SK-N-SH (cell line): ENCODE measurements at regions not wholly inside any gene's neighbourhood (a gene's known extent, or its start where the extent isn't known, plus 50 kb on each side); places are given as distances from the start of the nearest gene placed in this dataset.

Experiments
- CTCF ChIA-PET: fragments of 300-600, 350-600 bp; formaldehyde crosslinking; extraction: SDS; loops from one replicate; lab custom pipeline; 2021; lab: Yijun Ruan, JAX
- POLR2A ChIA-PET: fragments of 350-600 bp; sonication (Branson Sonifier 250); formaldehyde crosslinking; extraction: SDS; loops from one replicate; lab custom pipeline; 2020; ENCODE audit warnings: antibody characterized with exemption, inconsistent platforms; lab: Yijun Ruan, JAX
- DNase-seq: peaks from one replicate; pipeline ENCODE4 v3.0.0; 2012
- H2AFZ ChIP-seq: fragments of 200-600 bp; sonication (generic); 2 replicates; pipeline ENCODE4 v1.8.1; 2016; ENCODE audit warnings: antibody characterized with exemption, mild to moderate bottlenecking, low read depth
- H3F3A ChIP-seq: fragments of 200-600 bp; sonication (generic); replicated peaks from 2 replicates; pipeline ENCODE3; 2016; ENCODE audit warnings: antibody characterized with exemption, mild to moderate bottlenecking; ENCODE audit not compliant: insufficient read depth
- H3K27ac ChIP-seq, 2 experiments: fragments of 200-500 bp in 1 of 2; fragments of 200-600 bp in 1 of 2; sonication (Bioruptor generic) in 1 of 2; sonication (generic), shearing (Covaris generic) in 1 of 2; 2 replicates each; pipeline versions ENCODE4 v1.5.1 to v1.6.1; 2014 to 2016; ENCODE audit warnings: low read depth in 2 of 2, inconsistent platforms in 1 of 2, low read length in 1 of 2, mild to moderate bottlenecking in 1 of 2, mixed read lengths in 1 of 2
- H3K27me3 ChIP-seq: fragments of 200-600 bp; sonication (generic), shearing (Covaris generic); 2 replicates; pipeline ENCODE4 v1.6.1; 2016; ENCODE audit warnings: mixed run types; ENCODE audit not compliant: insufficient read depth
- H3K36me3 ChIP-seq, 2 experiments: fragments of 200-500 bp in 1 of 2; fragments of 200-600 bp in 1 of 2; sonication (Bioruptor generic) in 1 of 2; sonication (generic) in 1 of 2; replicated peaks in 1 of 2; 2 replicates each; pipeline versions ENCODE3 to v1.5.1; 2014 to 2016; ENCODE audit warnings: low read length in 1 of 2, mild to moderate bottlenecking in 1 of 2; ENCODE audit not compliant: insufficient read depth in 2 of 2, control insufficient read depth in 1 of 2
- H3K4me1 ChIP-seq, 2 experiments: fragments of 200-500 bp in 1 of 2; fragments of 200-600 bp in 1 of 2; sonication (Bioruptor generic) in 1 of 2; sonication (generic), shearing (Covaris generic) in 1 of 2; 2 replicates each; pipeline versions ENCODE4 v1.5.1 to v1.6.1; 2014 to 2016; ENCODE audit warnings: low read depth in 1 of 2, low read length in 1 of 2, mixed run types in 1 of 2; ENCODE audit not compliant: insufficient read depth in 2 of 2, control insufficient read depth in 1 of 2
- H3K4me2 ChIP-seq: fragments of 200-600 bp; sonication (generic), shearing (Covaris generic); 2 replicates; pipeline ENCODE4 v1.6.1; 2017; ENCODE audit warnings: mixed run types
- H3K4me3 ChIP-seq, 2 experiments: fragments of 200-500 bp in 1 of 2; fragments of 200-600 bp in 1 of 2; sonication (Bioruptor generic) in 1 of 2; sonication (generic), shearing (Covaris generic) in 1 of 2; 2 replicates each; pipeline versions ENCODE4 v1.5.1 to v1.8.1; 2014 to 2016; ENCODE audit warnings: low read depth in 2 of 2, inconsistent platforms in 1 of 2, low read length in 1 of 2, mild to moderate bottlenecking in 1 of 2, mixed read lengths in 1 of 2, moderate library complexity in 1 of 2
- H3K79me2 ChIP-seq: fragments of 200-600 bp; sonication (generic); 2 replicates; pipeline ENCODE4 v1.8.1; 2017; ENCODE audit warnings: mild to moderate bottlenecking; ENCODE audit not compliant: insufficient read depth
- H3K9ac ChIP-seq: fragments of 200-600 bp; sonication (generic); 2 replicates; pipeline ENCODE4 v1.6.1; 2017; ENCODE audit warnings: mixed run types
- H3K9me2 ChIP-seq: fragments of 200-600 bp; sonication (generic); 2 replicates; pipeline ENCODE4 v1.6.1; 2017; ENCODE audit warnings: mixed run types
- H3K9me3 ChIP-seq: fragments of 200-600 bp; sonication (generic); 2 replicates; pipeline ENCODE4 v1.6.1; 2017; ENCODE audit warnings: mixed run types, mild to moderate bottlenecking, moderate library complexity
- H4K20me1 ChIP-seq: fragments of 200-600 bp; sonication (generic); 2 replicates; pipeline ENCODE4 v1.6.1; 2017; ENCODE audit warnings: mild to moderate bottlenecking, mixed run types; ENCODE audit not compliant: insufficient read depth
- CHD2 ChIP-seq: fragments of 150-350 bp; IDR thresholded peaks from 2 replicates; pipeline ENCODE4 v1.6.1; 2018; ENCODE audit warnings: low read length; ENCODE audit not compliant: partially characterized antibody
- ELF1 ChIP-seq: IDR thresholded peaks from 2 replicates; pipeline ENCODE4 v1.4.0; 2012
- EZH2phosphoT487 ChIP-seq: fragments of 200-600 bp; sonication (generic); IDR thresholded peaks from 2 replicates; pipeline ENCODE4 v1.6.1; 2017; ENCODE audit warnings: low read depth, mixed run types, mild to moderate bottlenecking, antibody characterized with exemption, moderate library complexity, borderline replicate concordance
- FOSL2 ChIP-seq: IDR thresholded peaks from 2 replicates; pipeline ENCODE4 v1.4.0; 2012; ENCODE audit warnings: low read depth, mild to moderate bottlenecking, moderate library complexity, borderline replicate concordance
- FOXM1 ChIP-seq: IDR thresholded peaks from 2 replicates; pipeline ENCODE4 v1.4.0; 2012; ENCODE audit warnings: low read depth, mild to moderate bottlenecking
- GABPA ChIP-seq: IDR thresholded peaks from 2 replicates; pipeline ENCODE4 v1.4.0; 2012; ENCODE audit warnings: low read depth, mild to moderate bottlenecking
- JUND ChIP-seq: IDR thresholded peaks from 2 replicates; pipeline ENCODE4 v1.4.0; 2012
- MXI1 ChIP-seq: IDR thresholded peaks from 2 replicates; pipeline ENCODE4 v1.6.1; 2012; ENCODE audit warnings: mild to moderate bottlenecking, low read depth, low read length, improper control_type of control experiment
- NFIC ChIP-seq: IDR thresholded peaks from 2 replicates; pipeline ENCODE4 v1.4.0; 2012; ENCODE audit warnings: borderline replicate concordance
- POLR2AphosphoS5 ChIP-seq: IDR thresholded peaks from 2 replicates; pipeline ENCODE4 v1.6.1; 2012; ENCODE audit warnings: low read depth, low read length
- RCOR1 ChIP-seq: fragments of 150-350 bp; IDR thresholded peaks from 2 replicates; pipeline ENCODE4 v1.6.1; 2017; ENCODE audit warnings: antibody characterized with exemption, low read length
- RFX5 ChIP-seq: IDR thresholded peaks from 2 replicates; pipeline ENCODE4 v1.6.1; 2012; ENCODE audit warnings: mild to moderate bottlenecking, improper control_type of control experiment, low read length
- SIN3A ChIP-seq: IDR thresholded peaks from 2 replicates; pipeline ENCODE4 v1.6.1; 2012; ENCODE audit warnings: low read depth, mild to moderate bottlenecking, low read length, moderate library complexity, borderline replicate concordance
- TAF1 ChIP-seq: IDR thresholded peaks from 2 replicates; pipeline ENCODE4 v1.6.1; 2012; ENCODE audit warnings: low read depth, mild to moderate bottlenecking, low read length, moderate library complexity, borderline replicate concordance
- TEAD4 ChIP-seq: IDR thresholded peaks from 2 replicates; pipeline ENCODE4 v1.4.0; 2012; ENCODE audit warnings: mild to moderate bottlenecking, borderline replicate concordance; ENCODE audit not compliant: insufficient read depth
- WGBS: methylation state at CpG from one replicate; pipeline ENCODE4 v1.1.6; 2017; ENCODE audit warnings: low lambda C conversion rate; 5-methylcytosine and 5-hydroxymethylcytosine counted together
- TF ChIP-seq, protein P1 (sequence below): IDR thresholded peaks from 2 replicates; pipeline ENCODE4; 2012
- TF ChIP-seq, protein P2 (sequence below): IDR thresholded peaks from 2 replicates; pipeline ENCODE4 v1.4.0; 2012; ENCODE audit warnings: low read depth, borderline replicate concordance
- TF ChIP-seq, protein P3 (sequence below): fragments of 150-350 bp; IDR thresholded peaks from 2 replicates; pipeline ENCODE4 v1.6.1; 2016; ENCODE audit warnings: mild to moderate bottlenecking, low read depth, low read length
- TF ChIP-seq, protein P4 (sequence below): fragments of 150-350 bp; IDR thresholded peaks from 2 replicates; pipeline ENCODE4 v1.6.1; 2017; ENCODE audit warnings: antibody characterized with exemption, low read length, low read depth, borderline replicate concordance
- TF ChIP-seq, protein P5 (sequence below): IDR thresholded peaks from 2 replicates; pipeline ENCODE4 v1.4.0; 2012; ENCODE audit warnings: low read depth, borderline replicate concordance

DNA sequence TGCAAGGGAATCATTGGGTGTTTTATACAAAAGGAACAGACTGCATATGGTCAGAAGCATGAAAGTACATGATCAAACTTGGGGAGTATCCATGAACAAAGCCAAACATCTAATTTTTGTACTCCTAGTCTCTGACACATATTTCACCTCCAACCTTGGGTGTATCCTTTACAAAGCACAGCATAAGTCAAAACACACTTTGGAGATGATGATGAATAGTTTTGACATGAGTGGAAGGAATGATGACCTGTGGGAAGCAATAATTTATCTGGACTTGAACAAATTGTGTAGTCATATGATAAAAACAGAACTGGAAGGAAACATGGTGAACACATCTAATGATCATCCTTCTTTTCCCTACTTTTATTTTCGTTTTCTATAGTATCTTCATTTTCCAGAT, 108.7 kb upstream of the PLS3 start:
- TF ChIP-seq ELF1: no peak
- TF ChIP-seq FOSL2: no peak
- TF ChIP-seq, protein P1, sequence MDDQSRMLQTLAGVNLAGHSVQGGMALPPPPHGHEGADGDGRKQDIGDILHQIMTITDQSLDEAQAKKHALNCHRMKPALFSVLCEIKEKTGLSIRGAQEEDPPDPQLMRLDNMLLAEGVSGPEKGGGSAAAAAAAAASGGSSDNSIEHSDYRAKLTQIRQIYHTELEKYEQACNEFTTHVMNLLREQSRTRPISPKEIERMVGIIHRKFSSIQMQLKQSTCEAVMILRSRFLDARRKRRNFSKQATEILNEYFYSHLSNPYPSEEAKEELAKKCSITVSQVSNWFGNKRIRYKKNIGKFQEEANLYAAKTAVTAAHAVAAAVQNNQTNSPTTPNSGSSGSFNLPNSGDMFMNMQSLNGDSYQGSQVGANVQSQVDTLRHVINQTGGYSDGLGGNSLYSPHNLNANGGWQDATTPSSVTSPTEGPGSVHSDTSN: no peak
- no peak for TF ChIP-seq TAF1
- TF ChIP-seq MXI1: no peak
- TF ChIP-seq RCOR1: no peak
- no peak for TF ChIP-seq JUND
- no peak for TF ChIP-seq CHD2
- TF ChIP-seq RFX5: no peak
- TF ChIP-seq, protein P2, sequence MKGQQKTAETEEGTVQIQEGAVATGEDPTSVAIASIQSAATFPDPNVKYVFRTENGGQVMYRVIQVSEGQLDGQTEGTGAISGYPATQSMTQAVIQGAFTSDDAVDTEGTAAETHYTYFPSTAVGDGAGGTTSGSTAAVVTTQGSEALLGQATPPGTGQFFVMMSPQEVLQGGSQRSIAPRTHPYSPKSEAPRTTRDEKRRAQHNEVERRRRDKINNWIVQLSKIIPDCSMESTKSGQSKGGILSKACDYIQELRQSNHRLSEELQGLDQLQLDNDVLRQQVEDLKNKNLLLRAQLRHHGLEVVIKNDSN: no peak
- TF ChIP-seq POLR2AphosphoS5: no peak
- no peak overlapping the region for H3K4me2 ChIP-seq
- H3K27ac ChIP-seq: no peak overlapping the region
- POLR2A ChIA-PET: no interaction called here
- no peaks in the 10 kb centered on the region for H3K9me2 ChIP-seq
- no peak overlapping the region for H2AFZ ChIP-seq
- H3K36me3 ChIP-seq: no peaks in the 10 kb centered on the region
- H3K9ac ChIP-seq: no peak overlapping the region
- H3K79me2 ChIP-seq: no peaks in the 10 kb centered on the region
- no peaks in the 10 kb centered on the region for H3F3A ChIP-seq
- H3K4me1 ChIP-seq: no peaks in the 10 kb centered on the region; a peak in 1 of 4 replicates
- H3K27me3 ChIP-seq: no peaks in the 10 kb centered on the region
- H4K20me1 ChIP-seq: no peaks in the 10 kb centered on the region
- CTCF ChIA-PET: no interaction called here
- no peaks in the 10 kb centered on the region for H3K9me3 ChIP-seq
- no peak for DNase-seq
- H3K4me3 ChIP-seq: no peak overlapping the region
- WGBS: 38% methylated on average over 1 of the region's 1 CpG

DNA sequence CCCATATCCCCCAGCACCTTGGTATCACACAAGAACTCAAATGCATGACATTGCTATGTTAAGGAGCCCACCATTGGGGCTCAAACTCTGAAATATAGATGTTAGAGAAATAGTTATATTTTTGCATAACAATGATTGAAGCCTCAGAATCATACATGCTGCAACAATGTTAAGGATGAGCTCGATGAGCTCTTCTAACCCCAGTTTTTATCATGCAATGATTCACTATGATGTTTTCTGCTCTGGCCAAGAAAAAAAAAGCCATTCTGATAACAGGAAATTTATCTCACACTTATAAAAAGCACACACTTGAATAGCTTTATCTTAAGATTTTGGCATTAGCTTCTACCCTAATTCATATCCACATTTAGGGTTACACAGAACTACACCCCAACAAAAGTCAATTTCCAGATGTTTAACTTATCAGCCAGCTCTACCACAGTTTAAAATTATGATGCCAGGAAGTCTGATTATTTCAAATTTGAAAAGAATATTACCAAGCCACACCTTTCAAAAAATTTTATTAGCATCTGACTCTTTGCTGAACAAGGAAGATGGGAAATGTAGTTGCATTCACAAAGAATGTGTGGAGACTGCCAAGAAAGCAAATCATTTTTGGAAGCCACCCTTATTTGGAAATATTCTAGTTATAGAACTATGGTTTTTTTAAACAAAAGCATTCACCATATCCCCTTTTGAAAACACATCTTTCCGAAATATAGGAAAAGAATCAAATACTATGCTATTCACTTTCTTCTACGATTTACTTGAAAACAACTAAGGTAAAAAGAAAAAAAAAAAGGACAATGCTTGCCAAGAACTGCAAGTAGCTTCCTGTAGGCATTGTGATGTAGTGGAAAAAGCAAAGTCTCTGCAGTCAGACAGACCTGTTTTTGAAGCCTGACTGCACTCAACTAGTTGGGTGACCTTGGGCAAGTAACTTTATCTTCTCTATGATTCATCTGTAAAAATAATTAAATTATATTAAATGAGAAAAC, 100.8 kb upstream of the PLS3 start:
- Histone ChIP-seq H3F3A (peaks cover 10% of the 10 kb centered on the region), H3K27me3 (0 out of 2 replicates have a peak, but pooled peaks cover 6% of the 10 kb centered on the region), H3K9ac (no peak overlapping the region), H3K4me3 (no peak overlapping the region), H3K9me2 (no peaks in the 10 kb centered on the region)
- DNase-seq: no peak
- CTCF ChIA-PET: interaction anchor here (1.4 kb wide), 1 partner anchor 9 kb away, joined by 4 read pairs; no protein-coding TSS in a partner anchor
- TF ChIP-seq FOXM1: 0 out of 2 replicates have a peak, but pooled peaks have one; percentile 20
- TF ChIP-seq SIN3A: no peak
- TF ChIP-seq, protein P3, sequence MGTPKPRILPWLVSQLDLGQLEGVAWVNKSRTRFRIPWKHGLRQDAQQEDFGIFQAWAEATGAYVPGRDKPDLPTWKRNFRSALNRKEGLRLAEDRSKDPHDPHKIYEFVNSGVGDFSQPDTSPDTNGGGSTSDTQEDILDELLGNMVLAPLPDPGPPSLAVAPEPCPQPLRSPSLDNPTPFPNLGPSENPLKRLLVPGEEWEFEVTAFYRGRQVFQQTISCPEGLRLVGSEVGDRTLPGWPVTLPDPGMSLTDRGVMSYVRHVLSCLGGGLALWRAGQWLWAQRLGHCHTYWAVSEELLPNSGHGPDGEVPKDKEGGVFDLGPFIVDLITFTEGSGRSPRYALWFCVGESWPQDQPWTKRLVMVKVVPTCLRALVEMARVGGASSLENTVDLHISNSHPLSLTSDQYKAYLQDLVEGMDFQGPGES: no peak
- no peak for TF ChIP-seq GABPA
- TF ChIP-seq, protein P4, sequence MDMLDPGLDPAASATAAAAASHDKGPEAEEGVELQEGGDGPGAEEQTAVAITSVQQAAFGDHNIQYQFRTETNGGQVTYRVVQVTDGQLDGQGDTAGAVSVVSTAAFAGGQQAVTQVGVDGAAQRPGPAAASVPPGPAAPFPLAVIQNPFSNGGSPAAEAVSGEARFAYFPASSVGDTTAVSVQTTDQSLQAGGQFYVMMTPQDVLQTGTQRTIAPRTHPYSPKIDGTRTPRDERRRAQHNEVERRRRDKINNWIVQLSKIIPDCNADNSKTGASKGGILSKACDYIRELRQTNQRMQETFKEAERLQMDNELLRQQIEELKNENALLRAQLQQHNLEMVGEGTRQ: no peak
- TF ChIP-seq TEAD4: no peak
- TF ChIP-seq MXI1: no peak
- TF ChIP-seq RCOR1: no peak
- TF ChIP-seq, protein P5, sequence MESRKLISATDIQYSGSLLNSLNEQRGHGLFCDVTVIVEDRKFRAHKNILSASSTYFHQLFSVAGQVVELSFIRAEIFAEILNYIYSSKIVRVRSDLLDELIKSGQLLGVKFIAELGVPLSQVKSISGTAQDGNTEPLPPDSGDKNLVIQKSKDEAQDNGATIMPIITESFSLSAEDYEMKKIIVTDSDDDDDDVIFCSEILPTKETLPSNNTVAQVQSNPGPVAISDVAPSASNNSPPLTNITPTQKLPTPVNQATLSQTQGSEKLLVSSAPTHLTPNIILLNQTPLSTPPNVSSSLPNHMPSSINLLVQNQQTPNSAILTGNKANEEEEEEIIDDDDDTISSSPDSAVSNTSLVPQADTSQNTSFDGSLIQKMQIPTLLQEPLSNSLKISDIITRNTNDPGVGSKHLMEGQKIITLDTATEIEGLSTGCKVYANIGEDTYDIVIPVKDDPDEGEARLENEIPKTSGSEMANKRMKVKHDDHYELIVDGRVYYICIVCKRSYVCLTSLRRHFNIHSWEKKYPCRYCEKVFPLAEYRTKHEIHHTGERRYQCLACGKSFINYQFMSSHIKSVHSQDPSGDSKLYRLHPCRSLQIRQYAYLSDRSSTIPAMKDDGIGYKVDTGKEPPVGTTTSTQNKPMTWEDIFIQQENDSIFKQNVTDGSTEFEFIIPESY: no peak
- no peak for TF ChIP-seq EZH2phosphoT487
- peak; percentile 29; the same call in 1 of the 2 replicates for TF ChIP-seq NFIC
- no peak for TF ChIP-seq FOSL2
- TF ChIP-seq, all 33 proteins: peak for 2
- H3K79me2 ChIP-seq: no peaks in the 10 kb centered on the region
- WGBS: 13% methylated on average over 3 of the region's 3 CpGs
- no peak overlapping the region for H3K4me2 ChIP-seq
- peak overlapping the region in 1 of 2 experiments; percentile 2; a peak in 2 of 4 replicates for H3K27ac ChIP-seq
- H3K4me1 ChIP-seq: no peaks in the 10 kb centered on the region
- H4K20me1 ChIP-seq: no peaks in the 10 kb centered on the region
- POLR2A ChIA-PET: no interaction called here
- H3K9me3 ChIP-seq: no peaks in the 10 kb centered on the region
- no peaks in the 10 kb centered on the region for H3K36me3 ChIP-seq
- no peak overlapping the region for H2AFZ ChIP-seq
